Stomach smooth muscle (tissue), 2 donors: ENCODE measurements at regions not wholly inside any gene's neighbourhood (a gene's known extent, or its start where the extent isn't known, plus 50 kb on each side); places are given as distances from the start of the nearest gene placed in this dataset.
"Not testable (repeated sequence)": the region's sequence is repeated elsewhere in the genome, so short reads cannot be mapped to it uniquely, and the experiment has no call there.

Experiments used
- H3K27ac ChIP-seq: one replicate; pipeline ENCODE4 v1.7.0; 2013; ENCODE audit warnings: mild to moderate bottlenecking, low read length, inconsistent platforms
- H3K27me3 ChIP-seq, 2 donors: one replicate each; pipeline ENCODE4 v1.7.0; 2013; ENCODE audit warnings: low read length in 2 of 2; ENCODE audit not compliant: insufficient read depth in 2 of 2, control insufficient read depth in 1 of 2
- H3K36me3 ChIP-seq, 2 donors: one replicate each; pipeline ENCODE4 v1.7.0; 2013; ENCODE audit warnings: low read length in 2 of 2; ENCODE audit not compliant: control insufficient read depth in 2 of 2, insufficient read depth in 2 of 2
- H3K4me1 ChIP-seq: one replicate; pipeline ENCODE4 v1.7.0; 2013; ENCODE audit warnings: low read length; ENCODE audit not compliant: control insufficient read depth, insufficient read depth
- H3K4me3 ChIP-seq, 2 donors: one replicate each; pipeline ENCODE4 v1.7.0; 2013; ENCODE audit warnings: low read length in 2 of 2
- H3K9ac ChIP-seq, 2 donors: one replicate each; pipeline ENCODE4 v1.7.0; 2013; ENCODE audit warnings: low read length in 2 of 2, mild to moderate bottlenecking in 1 of 2
- H3K9me3 ChIP-seq, 2 donors: one replicate each; pipeline ENCODE4 v1.7.0; 2013; ENCODE audit warnings: low read length in 2 of 2; ENCODE audit not compliant: control insufficient read depth in 2 of 2
- donor health status: healthy.
- donor health status: Pancreatic carcinoma.

- H3K9ac ChIP-seq = no peak overlapping the region
- H3K9me3 ChIP-seq = no peaks in the 10 kb centered on the region
- H3K27ac ChIP-seq = no peak overlapping the region
- no peak overlapping the region for H3K4me3 ChIP-seq
- no peaks in the 10 kb centered on the region for H3K4me1 ChIP-seq
- no peaks in the 10 kb centered on the region for H3K36me3 ChIP-seq
- no peaks in the 10 kb centered on the region for H3K27me3 ChIP-seq
Measured at GRCh38 chr3:22414239-22414638, 663.2 kb upstream of the ZNF385D start.

DNA sequence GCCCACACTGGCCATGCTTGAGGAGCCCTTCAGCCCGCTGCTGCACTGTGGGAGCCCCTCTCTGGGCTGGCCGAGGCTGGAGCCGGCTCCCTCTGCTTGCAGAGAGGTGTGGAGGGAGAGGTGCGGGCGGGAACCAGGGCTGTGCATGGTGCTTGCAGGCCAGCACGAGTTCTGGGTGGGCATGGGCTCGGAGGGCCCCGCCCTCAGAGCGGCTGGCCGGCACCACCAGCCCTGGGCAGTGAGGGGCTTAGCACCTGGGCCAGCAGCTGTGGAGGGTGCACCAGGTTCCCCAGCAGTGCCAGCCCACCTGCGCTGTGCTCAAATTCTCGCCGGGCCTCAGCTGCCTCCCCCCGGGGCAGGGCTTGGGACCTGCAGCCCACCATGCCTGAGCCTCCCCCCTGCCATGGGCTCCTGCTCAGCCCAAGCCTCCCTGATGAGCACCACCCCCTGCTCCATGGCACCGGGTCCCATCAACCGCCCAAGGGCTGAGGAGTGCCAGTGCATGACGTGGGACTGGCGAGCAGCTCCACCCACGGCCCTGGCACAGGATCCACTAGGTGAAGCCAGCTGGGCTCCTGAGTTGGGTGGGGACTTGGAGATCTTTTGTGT, 665.9 kb upstream of the ZNF385D start:
- not testable (repeated sequence) for H3K4me3 ChIP-seq, H3K9ac ChIP-seq, H3K27ac ChIP-seq, H3K4me1 ChIP-seq, H3K27me3 ChIP-seq, H3K36me3 ChIP-seq, H3K9me3 ChIP-seq

DNA sequence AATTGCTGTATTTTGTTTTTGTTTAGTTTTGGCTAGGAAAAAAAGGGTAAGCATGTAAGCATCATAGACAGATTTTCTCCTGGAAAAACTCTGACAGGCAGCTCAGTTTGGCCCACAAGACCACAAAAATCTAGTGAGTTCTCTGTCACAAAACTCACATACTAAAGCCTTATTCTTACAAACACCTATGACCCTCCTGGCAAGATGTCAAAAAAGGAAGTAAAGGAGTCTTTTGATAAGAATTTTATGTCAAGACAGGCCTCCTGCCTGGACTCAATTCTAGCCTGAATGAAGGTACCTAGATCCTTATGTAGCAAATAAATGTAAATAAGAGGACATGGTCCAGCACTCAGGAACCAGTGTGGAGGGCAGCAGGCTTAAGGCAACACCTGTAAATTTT, 668.3 kb upstream of the ZNF385D start:
- H3K9ac ChIP-seq = no peak overlapping the region
- H3K9me3 ChIP-seq = no peaks in the 10 kb centered on the region
- no peaks in the 10 kb centered on the region for H3K27me3 ChIP-seq
- H3K36me3 ChIP-seq = no peaks in the 10 kb centered on the region
- H3K27ac ChIP-seq = no peak overlapping the region
- no peak overlapping the region for H3K4me3 ChIP-seq
- no peaks in the 10 kb centered on the region for H3K4me1 ChIP-seq

DNA sequence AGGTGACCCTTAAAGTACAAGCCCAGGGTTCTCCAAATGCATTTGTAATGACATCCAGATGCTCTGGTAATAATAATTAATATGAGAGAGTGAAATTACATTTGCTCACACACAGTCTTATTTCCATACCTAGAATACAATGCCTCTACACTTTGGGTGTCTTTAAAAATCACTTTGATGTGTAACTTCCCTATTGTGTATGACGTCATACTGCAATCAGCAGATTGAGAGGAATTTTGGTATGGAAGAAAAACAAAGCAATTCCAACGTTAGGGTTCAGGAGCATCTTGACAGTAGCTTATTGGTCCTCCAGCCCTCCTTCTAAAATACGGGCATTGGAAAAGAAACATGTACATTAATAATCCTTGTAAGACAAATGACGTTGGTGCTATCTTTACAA, 670.6 kb upstream of the ZNF385D start:
- no peaks in the 10 kb centered on the region for H3K9me3 ChIP-seq
- H3K4me3 ChIP-seq = no peak overlapping the region
- no peak overlapping the region for H3K9ac ChIP-seq
- H3K27me3 ChIP-seq = no peaks in the 10 kb centered on the region
- H3K36me3 ChIP-seq = no peaks in the 10 kb centered on the region
- no peak overlapping the region for H3K27ac ChIP-seq
- H3K4me1 ChIP-seq = no peaks in the 10 kb centered on the region

DNA sequence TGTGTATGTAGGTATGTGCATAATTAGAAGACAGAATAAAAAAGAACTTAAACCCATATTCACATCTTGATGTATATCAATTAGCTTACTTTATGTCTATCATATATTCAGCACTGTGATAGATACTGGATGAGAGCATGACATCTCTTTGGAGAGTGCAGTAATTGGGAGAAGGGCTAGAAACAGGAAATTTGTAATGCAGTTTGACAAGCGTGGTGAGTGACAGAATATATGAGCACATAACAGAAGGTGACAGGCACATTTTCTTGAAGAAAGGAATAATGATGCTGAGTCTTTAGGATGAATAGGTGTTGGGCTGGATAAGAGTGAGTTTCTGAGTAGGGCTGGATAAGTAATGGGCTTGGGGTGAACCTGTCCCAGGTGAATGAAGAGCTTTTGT, 680.3 kb upstream of the ZNF385D start:
- Histone ChIP-seq H3K4me3 (no peak overlapping the region), H3K27ac (no peak overlapping the region), H3K9ac (no peak overlapping the region), H3K9me3 (no peaks in the 10 kb centered on the region), H3K27me3 (no peaks in the 10 kb centered on the region), H3K36me3 (no peaks in the 10 kb centered on the region), H3K4me1 (no peaks in the 10 kb centered on the region)

DNA sequence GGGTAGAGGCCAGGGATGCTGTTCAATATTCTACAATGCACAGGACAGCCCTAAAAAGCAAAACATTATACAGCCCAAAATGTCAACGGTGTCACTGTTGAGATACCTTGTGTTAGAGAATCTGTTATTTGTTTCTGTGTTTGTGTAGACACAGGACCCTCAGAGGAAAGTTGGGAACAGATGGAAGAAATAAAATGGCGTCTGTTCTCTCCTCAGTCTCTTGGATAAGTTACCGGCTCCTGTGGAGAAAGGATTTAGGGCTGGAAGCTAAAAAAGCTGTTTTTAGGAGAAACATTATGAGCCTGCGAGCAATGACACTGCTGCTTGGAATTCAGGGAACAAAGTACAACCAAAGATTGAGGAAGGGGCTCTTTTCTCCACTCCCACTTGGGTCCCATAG, 688.6 kb upstream of the ZNF385D start:
- Histone ChIP-seq H3K27me3 (no peaks in the 10 kb centered on the region), H3K27ac (no peak overlapping the region), H3K9me3 (no peaks in the 10 kb centered on the region), H3K4me3 (no peak overlapping the region), H3K9ac (no peak overlapping the region), H3K36me3 (no peaks in the 10 kb centered on the region), H3K4me1 (no peaks in the 10 kb centered on the region)

DNA sequence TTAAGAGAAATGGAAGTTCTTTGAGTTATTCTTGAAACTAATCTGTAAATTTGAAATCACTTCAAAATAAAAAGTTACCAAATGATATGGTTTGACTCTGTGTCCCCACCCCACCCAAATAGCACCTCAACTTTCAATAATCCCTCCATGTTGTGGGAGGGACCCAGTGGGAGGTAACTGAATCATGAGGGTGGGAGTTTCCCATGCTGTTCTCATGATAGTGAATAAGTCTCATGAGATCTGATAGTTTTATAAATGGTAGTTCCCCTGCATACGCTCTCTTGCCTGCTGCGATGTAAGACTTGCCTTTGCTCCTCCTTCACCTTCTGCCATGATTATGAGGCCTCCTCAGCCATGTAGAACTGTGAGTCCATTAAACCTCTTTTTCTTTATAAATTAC, 690.7 kb upstream of the ZNF385D start:
- no peaks in the 10 kb centered on the region for H3K4me1 ChIP-seq
- H3K4me3 ChIP-seq = no peak overlapping the region

GRCh38 chr3:22443571-22444233, 692.7 kb upstream of the ZNF385D start:
- H3K36me3 ChIP-seq = no peaks in the 10 kb centered on the region
- H3K27me3 ChIP-seq = no peaks in the 10 kb centered on the region
- no peak overlapping the region for H3K9ac ChIP-seq
- H3K4me3 ChIP-seq = no peak overlapping the region
- H3K9me3 ChIP-seq = no peaks in the 10 kb centered on the region
- H3K4me1 ChIP-seq = no peaks in the 10 kb centered on the region
- H3K27ac ChIP-seq = no peak overlapping the region

More for the DNA sequence above, 690.7 kb upstream of the ZNF385D start:
- no peak overlapping the region for H3K27ac ChIP-seq
- no peaks in the 10 kb centered on the region for H3K27me3 ChIP-seq
- no peaks in the 10 kb centered on the region for H3K36me3 ChIP-seq
- H3K9ac ChIP-seq = no peak overlapping the region
- H3K9me3 ChIP-seq = no peaks in the 10 kb centered on the region

DNA sequence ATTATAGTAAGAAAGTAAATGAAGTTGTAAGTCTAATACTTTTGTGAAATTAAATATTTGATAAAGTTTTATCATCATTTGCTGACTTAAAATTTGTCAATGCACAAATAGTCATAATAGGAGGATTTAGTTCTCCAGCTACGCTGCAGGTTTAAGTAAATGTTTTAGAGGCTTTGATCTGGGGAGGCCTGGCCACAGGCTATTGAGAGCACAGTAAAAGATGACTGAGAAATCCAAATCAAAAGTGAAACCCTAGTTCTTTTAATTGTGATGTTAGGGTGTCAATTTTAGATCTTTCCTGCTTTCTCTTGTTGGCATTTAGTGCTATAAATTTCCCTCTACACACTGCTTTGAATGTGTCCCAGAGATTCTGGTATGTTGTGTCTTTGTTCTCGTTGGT, 694.3 kb upstream of the ZNF385D start:
- H3K36me3 ChIP-seq, H3K27me3 ChIP-seq, H3K4me1 ChIP-seq, H3K27ac ChIP-seq, H3K4me3 ChIP-seq, H3K9me3 ChIP-seq, H3K9ac ChIP-seq: not testable (repeated sequence)

DNA sequence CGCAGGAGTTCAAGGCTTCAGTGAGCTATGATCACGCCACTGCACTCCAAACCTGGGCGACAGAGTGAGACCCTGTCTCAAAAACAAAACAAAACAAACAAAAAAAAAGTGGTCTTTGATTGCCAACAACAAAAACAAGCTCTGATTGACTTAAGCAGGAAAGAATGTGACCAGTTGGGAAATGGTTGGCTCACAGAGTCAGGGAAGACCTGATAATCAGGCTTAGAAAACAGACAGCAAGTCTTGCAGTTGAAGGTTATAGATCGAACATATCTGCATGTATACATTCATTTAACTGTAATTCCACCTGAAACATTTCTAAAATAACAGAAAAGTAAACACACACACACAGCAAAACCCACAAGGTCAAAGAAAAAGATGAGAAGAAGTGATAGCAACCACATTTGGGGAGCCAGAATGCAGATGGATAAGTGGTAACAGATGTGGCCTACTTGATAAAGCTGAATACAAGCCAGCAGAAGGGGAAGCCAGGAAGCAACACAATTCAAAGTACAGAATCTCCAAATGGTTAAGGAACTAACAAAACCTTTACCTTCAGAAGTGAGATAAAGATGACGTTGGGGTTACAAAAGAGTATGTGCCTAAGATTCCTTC, 699.9 kb upstream of the ZNF385D start:
- no peak overlapping the region for H3K9ac ChIP-seq
- H3K9me3 ChIP-seq = no peaks in the 10 kb centered on the region
- H3K4me1 ChIP-seq = no peaks in the 10 kb centered on the region
- no peak overlapping the region for H3K27ac ChIP-seq
- H3K27me3 ChIP-seq = no peaks in the 10 kb centered on the region
- no peak overlapping the region for H3K4me3 ChIP-seq
- H3K36me3 ChIP-seq = no peaks in the 10 kb centered on the region

- Histone ChIP-seq H3K9me3 (no peaks in the 10 kb centered on the region), H3K9ac (no peak overlapping the region), H3K4me3 (no peak overlapping the region), H3K4me1 (no peaks in the 10 kb centered on the region), H3K27me3 (no peaks in the 10 kb centered on the region), H3K36me3 (no peaks in the 10 kb centered on the region), H3K27ac (no peak overlapping the region)
Measured at GRCh38 chr3:22451501-22451900, 700.5 kb upstream of the ZNF385D start.
